Thoracic aorta (tissue), 2 donors: ENCODE measurements at regions not wholly inside any gene's neighbourhood (a gene's known extent, or its start where the extent isn't known, plus 50 kb on each side); places are given as distances from the start of the nearest gene placed in this dataset.

Experiments used
- ATAC-seq: fragments of 150-250 bp; one replicate; pipeline ENCODE4 v1.8.0; 2017; ENCODE audit warnings: low read depth; ENCODE audit not compliant: insufficient number of reproducible peaks, low FRiP score
- DNase-seq: peaks from one replicate; pipeline ENCODE4 v3.0.0-alpha.2; 2020; ENCODE audit warnings: low spot score
- H3K27ac ChIP-seq, 2 donors: fragments of 200-600 bp; sonication (generic); 1 replicate in 1 of 2; 2 replicates in 1 of 2; pipeline ENCODE4 v1.5.1; 2016; ENCODE audit warnings: mild to moderate bottlenecking in 2 of 2, moderate library complexity in 2 of 2
- H3K27me3 ChIP-seq: fragments of 200-600 bp; sonication (generic); replicated peaks from 2 replicates; pipeline ENCODE4 v1.6.0; 2016; ENCODE audit warnings: mild to moderate bottlenecking; ENCODE audit not compliant: insufficient read depth
- H3K36me3 ChIP-seq: fragments of 200-600 bp; sonication (generic); one replicate; pipeline ENCODE4 v1.5.1; 2016
- H3K4me1 ChIP-seq, 2 donors: fragments of 200-600 bp; sonication (generic); 1 replicate in 1 of 2; 2 replicates in 1 of 2; pipeline versions ENCODE4 v1.5.1 to v1.6.0; 2016; ENCODE audit warnings: low read depth in 2 of 2, mild to moderate bottlenecking in 1 of 2; ENCODE audit not compliant: control insufficient read depth in 1 of 2
- H3K4me3 ChIP-seq: fragments of 200-600 bp; sonication (generic); 2 replicates; pipeline ENCODE4 v1.5.1; 2016; ENCODE audit warnings: mild to moderate bottlenecking
- H3K9me3 ChIP-seq: fragments of 200-600 bp; sonication (generic); 2 replicates; pipeline ENCODE4 v1.5.1; 2016
- CTCF ChIP-seq: fragments of 200-600 bp; sonication (generic); IDR thresholded peaks from one replicate; pipeline ENCODE4 v1.5.1; 2019; ENCODE audit warnings: antibody characterized with exemption

- H3K9me3 ChIP-seq, result no peaks in the 10 kb centered on the region
- ATAC-seq (no peak), DNase-seq (no peak)
- no peak overlapping the region for H3K4me3 ChIP-seq
- no peaks in the 10 kb centered on the region for H3K4me1 ChIP-seq
- H3K27ac ChIP-seq, result no peak overlapping the region
- TF ChIP-seq CTCF, result no peak
- H3K36me3 ChIP-seq, result no peaks in the 10 kb centered on the region
- no peaks in the 10 kb centered on the region for H3K27me3 ChIP-seq
Observed at GRCh38 chr10:83553366-83553765, 585.9 kb upstream of the GHITM start.

DNA sequence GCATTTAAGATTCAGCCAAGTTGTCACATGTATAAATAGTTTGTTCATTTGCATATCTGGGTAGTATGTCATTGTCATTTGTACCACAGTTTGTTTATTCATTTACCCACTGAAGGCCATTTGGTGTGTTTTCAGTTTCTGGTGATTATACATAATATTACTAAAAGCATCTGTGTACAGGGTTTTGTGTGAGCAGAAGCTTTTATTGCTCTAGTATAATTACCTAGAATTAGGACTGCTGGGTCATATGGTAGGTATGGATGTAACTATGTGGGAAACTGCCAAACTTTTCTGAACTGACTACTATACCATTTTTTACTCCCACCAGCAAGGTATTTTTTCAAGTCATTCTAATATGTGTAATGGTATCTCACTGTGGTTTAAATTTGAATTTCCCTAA lies 584.0 kb upstream of the GHITM start:
- no peak for ATAC-seq
- no peak overlapping the region for H3K4me3 ChIP-seq
- no peaks in the 10 kb centered on the region for H3K9me3 ChIP-seq
- H3K4me1 ChIP-seq, result no peaks in the 10 kb centered on the region
- TF ChIP-seq CTCF, result no peak
- no peak overlapping the region for H3K27ac ChIP-seq
- no peaks in the 10 kb centered on the region for H3K27me3 ChIP-seq
- DNase-seq, result no peak
- no peaks in the 10 kb centered on the region for H3K36me3 ChIP-seq

DNA sequence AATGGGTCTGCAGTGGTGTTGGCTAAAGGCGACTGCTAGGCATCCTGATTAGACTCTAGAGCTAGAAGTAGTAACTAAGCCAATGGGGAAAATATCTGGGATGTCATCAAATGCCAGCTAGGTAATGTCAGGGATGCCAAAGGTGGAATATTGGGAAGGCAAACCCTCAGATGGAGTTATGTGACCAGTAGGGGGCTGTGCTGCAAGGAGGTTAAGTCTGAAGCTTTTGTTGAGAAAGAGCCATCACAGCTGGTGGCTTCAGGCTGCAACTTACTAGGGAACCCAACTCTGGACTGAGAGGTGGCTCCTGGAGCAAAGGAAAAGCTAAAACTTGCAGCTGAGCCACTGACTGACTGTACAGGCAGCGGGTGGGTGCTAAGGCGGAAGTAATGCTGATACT lies 576.9 kb upstream of the GHITM start:
- H3K4me1 ChIP-seq, result no peaks in the 10 kb centered on the region
- no peaks in the 10 kb centered on the region for H3K36me3 ChIP-seq
- DNase-seq (no peak), ATAC-seq (no peak)
- no peaks in the 10 kb centered on the region for H3K27me3 ChIP-seq
- no peak for TF ChIP-seq CTCF
- H3K4me3 ChIP-seq, result no peak overlapping the region
- H3K27ac ChIP-seq, result no peak overlapping the region
- H3K9me3 ChIP-seq, result no peaks in the 10 kb centered on the region

DNA sequence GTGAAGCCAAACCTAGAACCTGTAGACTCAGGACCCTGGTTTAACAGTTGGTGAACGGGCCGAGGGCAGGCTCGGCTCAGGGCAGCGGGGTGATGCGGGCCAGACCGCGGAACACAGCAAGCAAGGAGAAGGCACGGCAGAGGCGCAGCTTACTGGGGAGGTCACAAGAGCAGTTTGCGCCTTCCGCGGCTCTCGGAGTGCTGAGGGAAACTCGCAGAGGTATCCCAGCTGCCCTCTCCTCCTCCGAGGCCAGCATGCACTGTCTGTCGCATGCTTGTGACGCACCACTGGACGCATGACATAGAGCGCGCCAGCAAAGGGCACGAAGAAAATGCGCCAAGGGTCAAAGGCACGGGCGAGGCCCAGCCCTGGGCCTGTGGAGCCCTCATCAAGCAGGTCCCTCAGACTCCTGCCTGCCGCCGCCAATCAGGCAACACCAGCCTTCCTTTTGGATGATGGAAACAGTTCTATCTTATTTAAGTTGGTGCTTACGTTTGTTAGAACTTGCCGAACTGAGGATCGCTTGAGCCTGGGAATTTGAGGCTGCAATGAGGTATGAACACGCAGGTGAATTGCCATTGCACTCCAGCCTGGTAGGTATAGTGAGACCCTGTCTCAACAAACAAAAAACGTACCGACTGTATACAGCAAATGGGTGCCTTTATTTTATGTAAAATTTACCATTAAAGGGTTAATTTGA lies 574.3 kb upstream of the GHITM start:
- Histone ChIP-seq H3K27me3 (no peaks in the 10 kb centered on the region), H3K36me3 (no peaks in the 10 kb centered on the region), H3K4me3 (no peak overlapping the region), H3K9me3 (no peaks in the 10 kb centered on the region), H3K27ac (no peak overlapping the region), H3K4me1 (no peaks in the 10 kb centered on the region)
- TF ChIP-seq CTCF, result no peak
- ATAC-seq (no peak), DNase-seq (no peak)

DNA sequence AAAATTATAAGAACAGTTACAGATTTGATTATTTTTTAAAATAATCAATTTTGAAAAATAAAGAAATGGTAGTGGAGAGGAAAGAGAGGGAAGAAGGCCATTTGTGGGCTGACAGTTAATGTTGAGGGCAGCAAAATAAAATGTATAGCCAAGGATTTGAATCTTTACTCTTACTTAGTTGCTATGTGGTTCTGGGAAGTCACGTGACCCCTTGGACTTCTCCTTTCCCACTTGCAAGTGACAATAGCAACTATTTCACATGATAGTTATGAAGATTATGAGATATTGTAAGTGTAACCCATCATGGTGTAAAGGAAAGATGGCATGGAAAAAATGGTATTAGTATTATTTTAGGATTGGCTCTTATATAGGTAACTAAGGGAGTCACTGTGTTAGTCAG lies 567.3 kb upstream of the GHITM start:
- no peak for DNase-seq
- Histone ChIP-seq H3K27ac (no peak overlapping the region), H3K9me3 (no peaks in the 10 kb centered on the region), H3K27me3 (no peaks in the 10 kb centered on the region), H3K36me3 (no peaks in the 10 kb centered on the region), H3K4me3 (no peak overlapping the region), H3K4me1 (no peaks in the 10 kb centered on the region)
- no peak for TF ChIP-seq CTCF
- no peak for ATAC-seq
